ENCODE measurements at regions not wholly inside any gene's neighbourhood (a gene's known extent, or its start where the extent isn't known, plus 50 kb on each side); places are given as distances from the start of the nearest gene placed in this dataset.

GRCh38 chr7:55623617-55624016 is 51.3 kb upstream of the VOPP1 start:
- CTCF ChIA-PET: no interaction called here
- H3K4me1 ChIP-seq (ENCODE audit: control insufficient read depth, insufficient read depth, low read length): no peaks in the 10 kb centered on the region
- no peaks in the 10 kb centered on the region for H3K9me3 ChIP-seq (ENCODE audit: control insufficient read depth, insufficient read depth, low read depth, low read length)
- POLR2A ChIA-PET: no interaction called here
- H3K4me3 ChIP-seq (ENCODE audit: low read depth, low read length): no peak overlapping the region
- no peaks in the 10 kb centered on the region for H3K36me3 ChIP-seq (ENCODE audit: control insufficient read depth in 2 of 2, insufficient read depth in 1 of 2, low read length in 2 of 2)
- no peak for TF ChIP-seq ZBTB17 (tag by site-specific recombination; IDR thresholded peaks at IDR 0.05)
- no peak for TF ChIP-seq ZBTB10 (tag by site-specific recombination; IDR thresholded peaks at IDR 0.05)
- no peak for TF ChIP-seq ZNF791 (tag by site-specific recombination; IDR thresholded peaks at IDR 0.05)
- TF ChIP-seq ZNF658 (tag by site-specific recombination; IDR thresholded peaks at IDR 0.05): no peak
- no peak for TF ChIP-seq ZNF18 (tag by site-specific recombination; IDR thresholded peaks at IDR 0.05)
- TF ChIP-seq GLI4 (tag by site-specific recombination; IDR thresholded peaks at IDR 0.05): no peak
- TF ChIP-seq GFI1B (tag by site-specific recombination; IDR thresholded peaks at IDR 0.05): no peak
- TF ChIP-seq ZBTB11 (tag by site-specific recombination; conservative IDR thresholded peaks at IDR 0.05; ENCODE audit: low read depth): no peak
- H3K27ac ChIP-seq (ENCODE audit: extremely low read depth, low read depth, low read length): no peak overlapping the region

- TF ChIP-seq ZNF350 (tag by site-specific recombination; IDR thresholded peaks at IDR 0.05): no peak
- no peak for TF ChIP-seq KLF7 (tag by site-specific recombination; IDR thresholded peaks at IDR 0.05; ENCODE audit: borderline replicate concordance)
- TF ChIP-seq ZNF488 (tag by site-specific recombination; IDR thresholded peaks at IDR 0.05): no peak
- no peak for TF ChIP-seq ZNF626 (tag by site-specific recombination; IDR thresholded peaks at IDR 0.05)
- no peak for TF ChIP-seq ZNF549 (tag by site-specific recombination; IDR thresholded peaks at IDR 0.05)
- no peak for TF ChIP-seq ZNF133 (tag by site-specific recombination; IDR thresholded peaks at IDR 0.05)
- no peak for TF ChIP-seq ZBTB20 (tag by site-specific recombination; IDR thresholded peaks at IDR 0.05)
- ChIA-PET CTCF (interaction anchor here (0.6 to 0.8 kb wide), 2 partner anchors 28 to 189 kb away, joined by 3 read pairs; no protein-coding TSS in a partner anchor), POLR2A (no interaction called here)
- H3K36me3 ChIP-seq (ENCODE audit: control insufficient read depth in 2 of 2, insufficient read depth in 1 of 2, low read length in 2 of 2): no peaks in the 10 kb centered on the region
- no peak overlapping the region for H3K4me3 ChIP-seq (ENCODE audit: low read depth, low read length)
- no peak overlapping the region for H3K27ac ChIP-seq (ENCODE audit: extremely low read depth, low read depth, low read length)
- H3K4me1 ChIP-seq (ENCODE audit: control insufficient read depth, insufficient read depth, low read length): no peaks in the 10 kb centered on the region
- H3K9me3 ChIP-seq (ENCODE audit: control insufficient read depth, insufficient read depth, low read depth, low read length): no peaks in the 10 kb centered on the region
Observed at GRCh38 chr7:55622241-55622640, 49.9 kb upstream of the VOPP1 start.
